ENCODE measurements at regions not wholly inside any gene's neighbourhood (a gene's known extent, or its start where the extent isn't known, plus 50 kb on each side); places are given as distances from the start of the nearest gene placed in this dataset.

GRCh38 chr12:91289906-91290305 lies 107.3 kb upstream of the DCN start:
- TF ChIP-seq CTCF (IDR thresholded peaks at IDR 0.05; ENCODE audit: insufficient read depth, low read length, poor library complexity, severe bottlenecking) = no peak
- Histone ChIP-seq H3K4me3 (ENCODE audit: low read depth, low read length) (no peak overlapping the region), H3K36me3 (ENCODE audit: control insufficient read depth, insufficient read depth, low read length) (no peaks in the 10 kb centered on the region), H3K27me3 (ENCODE audit: control insufficient read depth, insufficient read depth, low read length) (no peaks in the 10 kb centered on the region)
- no peak for DNase-seq (ENCODE audit: low read depth)

- H3K4me3 ChIP-seq (ENCODE audit: low read depth, low read length) = no peak overlapping the region
- no peaks in the 10 kb centered on the region for H3K27me3 ChIP-seq (ENCODE audit: control insufficient read depth, insufficient read depth, low read length)
- no peak for DNase-seq (ENCODE audit: low read depth)
- no peaks in the 10 kb centered on the region for H3K36me3 ChIP-seq (ENCODE audit: control insufficient read depth, insufficient read depth, low read length)
- TF ChIP-seq CTCF (IDR thresholded peaks at IDR 0.05; ENCODE audit: insufficient read depth, low read length, poor library complexity, severe bottlenecking) = no peak
These were observed 106.5 kb upstream of the DCN start for GRCh38 chr12:91289072-91289471.

GRCh38 chr12:91287753-91288152 lies 105.1 kb upstream of the DCN start:
- DNase-seq (ENCODE audit: low read depth) = no peak
- TF ChIP-seq CTCF (IDR thresholded peaks at IDR 0.05; ENCODE audit: insufficient read depth, low read length, poor library complexity, severe bottlenecking) = no peak
- Histone ChIP-seq H3K4me3 (ENCODE audit: low read depth, low read length) (no peak overlapping the region), H3K27me3 (ENCODE audit: control insufficient read depth, insufficient read depth, low read length) (no peaks in the 10 kb centered on the region), H3K36me3 (ENCODE audit: control insufficient read depth, insufficient read depth, low read length) (no peaks in the 10 kb centered on the region)

GRCh38 chr12:91278126-91278525 lies 95.5 kb upstream of the DCN start:
- Histone ChIP-seq H3K36me3 (ENCODE audit: control insufficient read depth, insufficient read depth, low read length) (no peaks in the 10 kb centered on the region), H3K4me3 (ENCODE audit: low read depth, low read length) (no peak overlapping the region), H3K27me3 (ENCODE audit: control insufficient read depth, insufficient read depth, low read length) (no peaks in the 10 kb centered on the region)
- DNase-seq (ENCODE audit: low read depth) = no peak
- no peak for TF ChIP-seq CTCF (IDR thresholded peaks at IDR 0.05; ENCODE audit: insufficient read depth, low read length, poor library complexity, severe bottlenecking)

- H3K4me3 ChIP-seq (ENCODE audit: low read depth, low read length) = no peak overlapping the region
- DNase-seq (ENCODE audit: low read depth) = no peak
- H3K36me3 ChIP-seq (ENCODE audit: control insufficient read depth, insufficient read depth, low read length) = no peaks in the 10 kb centered on the region
- TF ChIP-seq CTCF (IDR thresholded peaks at IDR 0.05; ENCODE audit: insufficient read depth, low read length, poor library complexity, severe bottlenecking) = no peak
- H3K27me3 ChIP-seq (ENCODE audit: control insufficient read depth, insufficient read depth, low read length) = no peaks in the 10 kb centered on the region
These were observed 93.9 kb upstream of the DCN start for GRCh38 chr12:91276509-91276908.

GRCh38 chr12:91275321-91275720 lies 92.7 kb upstream of the DCN start:
- H3K36me3 ChIP-seq (ENCODE audit: control insufficient read depth, insufficient read depth, low read length) = no peaks in the 10 kb centered on the region
- H3K4me3 ChIP-seq (ENCODE audit: low read depth, low read length) = no peak overlapping the region
- no peak for TF ChIP-seq CTCF (IDR thresholded peaks at IDR 0.05; ENCODE audit: insufficient read depth, low read length, poor library complexity, severe bottlenecking)

More at GRCh38 chr12:91275321-91275720, 92.7 kb upstream of the DCN start:
- no peaks in the 10 kb centered on the region for H3K27me3 ChIP-seq (ENCODE audit: control insufficient read depth, insufficient read depth, low read length)
- no peak for DNase-seq (ENCODE audit: low read depth)
